Spleen (tissue), 7 donors: ENCODE measurements at regions not wholly inside any gene's neighbourhood (a gene's known extent, or its start where the extent isn't known, plus 50 kb on each side); places are given as distances from the start of the nearest gene placed in this dataset.

Experiments used
- POLR2A ChIP-seq, 3 donors: fragments of 450-650 bp; IDR thresholded peaks; one replicate each; pipeline ENCODE4 v1.5.1; 2017; ENCODE audit warnings: antibody characterized with exemption in 3 of 3, mild to moderate bottlenecking in 1 of 3
- TF ChIP-seq, protein P1 (sequence below), 11 experiments: fragments of 200-600 bp in 7 of 11; fragments of 450-650 bp in 4 of 11; sonication (generic) in 4 of 11; IDR thresholded peaks in 8 of 11; conservative IDR thresholded peaks in 3 of 11; 1 replicate in 7 of 11; 2 replicates in 4 of 11; pipeline versions ENCODE4 v1.4.0 to v1.8.0; 2016 to 2021; ENCODE audit warnings: antibody characterized with exemption in 11 of 11, inconsistent platforms in 4 of 11, mild to moderate bottlenecking in 1 of 11
- donor health status: DM: no; HTN: no; CAD: no; lungs with moderate emphysema.
- donor health status: DM: no; HTN: no; CAD: no.
- donor health status: DM: no; HTN: no; CAD: no.

GRCh38 chr2:11945139-11946126 is 199.0 kb downstream of the LPIN1 start:
- TF ChIP-seq, protein P1, sequence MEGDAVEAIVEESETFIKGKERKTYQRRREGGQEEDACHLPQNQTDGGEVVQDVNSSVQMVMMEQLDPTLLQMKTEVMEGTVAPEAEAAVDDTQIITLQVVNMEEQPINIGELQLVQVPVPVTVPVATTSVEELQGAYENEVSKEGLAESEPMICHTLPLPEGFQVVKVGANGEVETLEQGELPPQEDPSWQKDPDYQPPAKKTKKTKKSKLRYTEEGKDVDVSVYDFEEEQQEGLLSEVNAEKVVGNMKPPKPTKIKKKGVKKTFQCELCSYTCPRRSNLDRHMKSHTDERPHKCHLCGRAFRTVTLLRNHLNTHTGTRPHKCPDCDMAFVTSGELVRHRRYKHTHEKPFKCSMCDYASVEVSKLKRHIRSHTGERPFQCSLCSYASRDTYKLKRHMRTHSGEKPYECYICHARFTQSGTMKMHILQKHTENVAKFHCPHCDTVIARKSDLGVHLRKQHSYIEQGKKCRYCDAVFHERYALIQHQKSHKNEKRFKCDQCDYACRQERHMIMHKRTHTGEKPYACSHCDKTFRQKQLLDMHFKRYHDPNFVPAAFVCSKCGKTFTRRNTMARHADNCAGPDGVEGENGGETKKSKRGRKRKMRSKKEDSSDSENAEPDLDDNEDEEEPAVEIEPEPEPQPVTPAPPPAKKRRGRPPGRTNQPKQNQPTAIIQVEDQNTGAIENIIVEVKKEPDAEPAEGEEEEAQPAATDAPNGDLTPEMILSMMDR (IDR thresholded peaks at IDR 0.05 in 8 of 11, conservative IDR thresholded peaks at IDR 0.05 in 3 of 11), result no peak
- TF ChIP-seq POLR2A (IDR thresholded peaks at IDR 0.05), result no peak
